ENCODE measurements at regions not wholly inside any gene's neighbourhood (a gene's known extent, or its start where the extent isn't known, plus 50 kb on each side); places are given as distances from the start of the nearest gene placed in this dataset.

- Histone ChIP-seq H3K27me3 (ENCODE audit: control insufficient read depth, insufficient read depth, low read length) (no peaks in the 10 kb centered on the region), H3K27ac (ENCODE audit: low read depth, low read length) (no peak overlapping the region)
Observed at GRCh38 chr7:148521271-148521670, 69.3 kb upstream of the C7orf33 start.

DNA sequence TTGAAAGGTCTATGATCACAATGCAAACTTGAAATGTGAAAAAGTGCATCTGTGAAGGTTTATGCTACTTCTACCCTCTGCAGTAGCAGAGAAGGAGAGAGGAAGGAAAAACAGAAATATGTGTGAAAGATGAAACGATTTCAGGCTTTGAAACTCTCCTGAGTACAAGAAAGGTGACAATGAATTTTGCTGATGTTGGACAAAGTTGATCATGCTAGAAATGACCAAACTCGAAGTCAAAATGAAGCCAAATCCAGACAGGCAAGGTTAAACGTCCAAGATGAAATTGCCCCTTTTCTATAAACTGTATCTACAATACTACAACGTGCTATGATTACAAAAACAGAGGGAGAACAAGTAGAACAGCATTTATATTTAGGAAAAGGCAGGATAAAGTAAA, 67.0 kb upstream of the C7orf33 start:
- no peak overlapping the region for H3K4me3 ChIP-seq (ENCODE audit: low read length)
- no peaks in the 10 kb centered on the region for H3K27me3 ChIP-seq (ENCODE audit: control insufficient read depth, insufficient read depth, low read length)
- no peak overlapping the region for H3K9ac ChIP-seq (ENCODE audit: low read length)
- H3K4me1 ChIP-seq (ENCODE audit: control insufficient read depth, insufficient read depth, low read length): no peaks in the 10 kb centered on the region
- no peak overlapping the region for H3K27ac ChIP-seq (ENCODE audit: low read depth, low read length)
- no peaks in the 10 kb centered on the region for H3K36me3 ChIP-seq (ENCODE audit: control insufficient read depth, insufficient read depth, low read length)

More at GRCh38 chr7:148521271-148521670, 69.3 kb upstream of the C7orf33 start:
- Histone ChIP-seq H3K9ac (ENCODE audit: low read length) (no peak overlapping the region), H3K4me3 (ENCODE audit: low read length) (no peak overlapping the region), H3K4me1 (ENCODE audit: control insufficient read depth, insufficient read depth, low read length) (no peaks in the 10 kb centered on the region), H3K36me3 (ENCODE audit: control insufficient read depth, insufficient read depth, low read length) (no peaks in the 10 kb centered on the region)

DNA sequence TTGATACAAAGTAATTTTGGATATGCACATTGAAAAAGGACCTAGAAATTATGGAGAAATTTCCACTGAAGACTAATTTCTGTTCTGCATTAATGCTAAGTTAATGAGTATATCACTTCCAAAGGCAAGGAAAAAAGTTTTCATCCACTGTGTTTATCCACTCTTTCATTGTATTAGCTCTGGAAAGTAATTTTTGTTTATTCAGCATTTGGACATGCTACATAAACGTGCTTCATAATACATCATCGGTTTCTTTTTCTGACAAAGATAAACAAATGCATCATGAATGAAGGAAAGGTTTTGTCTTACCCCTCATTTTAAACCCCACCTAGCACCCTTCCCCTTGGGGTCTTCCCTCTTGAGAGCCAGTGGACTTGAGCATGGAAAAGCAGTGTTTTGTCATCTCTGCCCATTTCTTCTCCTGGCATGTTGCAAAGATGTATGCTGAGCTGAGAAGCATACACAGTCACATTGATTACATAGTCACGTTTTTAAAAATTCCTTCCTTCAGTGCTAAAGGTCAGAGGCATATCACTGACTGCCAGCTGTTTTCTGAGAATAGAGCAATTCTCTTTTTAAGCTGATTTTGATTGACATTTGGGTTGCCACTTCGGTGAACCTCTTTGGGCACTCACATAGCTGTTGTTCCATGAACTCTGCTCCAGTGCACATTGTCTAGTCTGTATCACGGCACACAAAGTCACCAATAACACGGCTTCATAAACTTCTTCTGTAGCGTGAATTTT, 65.9 kb upstream of the C7orf33 start:
- no peaks in the 10 kb centered on the region for H3K27me3 ChIP-seq (ENCODE audit: control insufficient read depth, insufficient read depth, low read length)
- H3K9ac ChIP-seq (ENCODE audit: low read length): no peak overlapping the region
- H3K4me1 ChIP-seq (ENCODE audit: control insufficient read depth, insufficient read depth, low read length): no peaks in the 10 kb centered on the region
- H3K27ac ChIP-seq (ENCODE audit: low read depth, low read length): no peak overlapping the region
- H3K36me3 ChIP-seq (ENCODE audit: control insufficient read depth, insufficient read depth, low read length): no peaks in the 10 kb centered on the region
- H3K4me3 ChIP-seq (ENCODE audit: low read length): no peak overlapping the region

DNA sequence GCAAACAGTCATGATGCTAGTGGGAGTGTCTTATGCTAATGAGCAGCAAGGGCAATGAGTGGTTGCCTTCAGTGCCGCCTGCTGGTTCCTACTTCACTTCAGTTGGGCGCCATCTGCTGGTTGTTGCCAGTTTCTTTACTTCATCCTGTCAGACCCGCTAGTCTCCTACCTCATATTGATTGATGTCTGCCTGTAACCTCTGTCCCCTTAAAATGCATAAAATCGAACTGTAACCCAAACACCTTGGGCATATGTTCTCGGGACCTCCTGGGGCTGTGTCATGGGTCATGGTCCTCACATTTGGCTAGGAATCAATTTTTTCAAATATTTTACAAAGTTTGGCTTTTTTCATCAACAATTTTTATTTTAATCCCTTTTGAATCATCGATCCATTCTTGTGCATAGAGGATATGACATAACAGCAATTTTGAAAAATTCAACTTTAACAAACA, 62.8 kb upstream of the C7orf33 start:
- H3K36me3 ChIP-seq (ENCODE audit: control insufficient read depth, insufficient read depth, low read length): no peaks in the 10 kb centered on the region
- no peaks in the 10 kb centered on the region for H3K27me3 ChIP-seq (ENCODE audit: control insufficient read depth, insufficient read depth, low read length)
- H3K27ac ChIP-seq (ENCODE audit: low read depth, low read length): no peak overlapping the region
- H3K4me1 ChIP-seq (ENCODE audit: control insufficient read depth, insufficient read depth, low read length): no peaks in the 10 kb centered on the region
- H3K9ac ChIP-seq (ENCODE audit: low read length): no peak overlapping the region
- H3K4me3 ChIP-seq (ENCODE audit: low read length): no peak overlapping the region

DNA sequence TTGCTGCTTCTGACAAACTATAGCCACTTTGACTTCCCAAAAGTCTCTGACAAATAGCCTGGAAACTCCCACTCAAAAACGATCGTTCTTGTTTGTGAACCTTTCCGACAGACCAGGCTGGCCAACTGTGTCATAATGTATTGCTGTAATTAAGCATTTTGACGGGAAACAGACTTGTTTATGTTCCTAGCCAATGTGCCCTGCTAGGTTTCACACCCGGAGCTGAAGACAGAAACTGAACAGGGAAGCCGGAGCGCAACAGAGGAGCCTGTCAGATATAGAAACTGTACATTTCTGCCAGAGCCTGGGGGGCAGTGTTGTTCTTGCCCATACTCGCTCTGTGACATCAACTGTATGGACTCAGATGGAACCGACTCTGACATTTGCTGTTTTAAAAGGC, 55.3 kb upstream of the C7orf33 start:
- H3K27ac ChIP-seq (ENCODE audit: low read depth, low read length): peak overlapping the region; percentile 48
- H3K4me1 ChIP-seq (ENCODE audit: control insufficient read depth, insufficient read depth, low read length): peaks cover 7% of the 10 kb centered on the region
- H3K4me3 ChIP-seq (ENCODE audit: low read length): peak overlapping the region; percentile 44
- no peaks in the 10 kb centered on the region for H3K36me3 ChIP-seq (ENCODE audit: control insufficient read depth, insufficient read depth, low read length)
- H3K9ac ChIP-seq (ENCODE audit: low read length): no peak overlapping the region
- H3K27me3 ChIP-seq (ENCODE audit: control insufficient read depth, insufficient read depth, low read length): no peaks in the 10 kb centered on the region

DNA sequence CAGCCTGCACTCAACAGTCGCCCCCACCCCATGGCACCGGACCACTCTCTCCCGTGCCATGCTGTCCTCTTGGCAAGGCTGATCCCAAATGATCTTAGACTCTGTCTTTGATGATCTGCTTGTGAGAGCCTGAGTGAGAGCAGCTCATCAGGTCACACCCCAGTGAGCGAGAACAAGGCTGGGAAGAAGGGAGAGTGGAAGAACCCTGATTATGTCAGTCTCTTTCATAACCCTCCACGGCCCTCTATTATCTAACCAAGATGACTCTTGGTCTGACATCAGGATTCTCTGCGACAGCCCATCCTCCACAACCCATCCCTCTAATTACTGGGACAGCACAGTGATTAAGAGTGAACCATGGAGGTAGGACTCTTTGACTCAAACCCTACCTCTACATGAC, 53.1 kb upstream of the C7orf33 start:
- Histone ChIP-seq H3K4me3 (ENCODE audit: low read length) (no peak overlapping the region), H3K27ac (ENCODE audit: low read depth, low read length) (no peak overlapping the region), H3K9ac (ENCODE audit: low read length) (no peak overlapping the region), H3K36me3 (ENCODE audit: control insufficient read depth, insufficient read depth, low read length) (no peaks in the 10 kb centered on the region), H3K4me1 (ENCODE audit: control insufficient read depth, insufficient read depth, low read length) (peaks cover 9% of the 10 kb centered on the region), H3K27me3 (ENCODE audit: control insufficient read depth, insufficient read depth, low read length) (no peaks in the 10 kb centered on the region)

- no peak overlapping the region for H3K4me3 ChIP-seq (ENCODE audit: low read length)
- peak overlapping the region; percentile 37 for H3K27ac ChIP-seq (ENCODE audit: low read depth, low read length)
Observed at GRCh38 chr7:148540041-148540738, 50.4 kb upstream of the C7orf33 start.

More at GRCh38 chr7:148540041-148540738, 50.4 kb upstream of the C7orf33 start:
- H3K4me1 ChIP-seq (ENCODE audit: control insufficient read depth, insufficient read depth, low read length): peaks cover 7% of the 10 kb centered on the region
- H3K36me3 ChIP-seq (ENCODE audit: control insufficient read depth, insufficient read depth, low read length): no peaks in the 10 kb centered on the region
- H3K9ac ChIP-seq (ENCODE audit: low read length): no peak overlapping the region
- no peaks in the 10 kb centered on the region for H3K27me3 ChIP-seq (ENCODE audit: control insufficient read depth, insufficient read depth, low read length)
